Right atrium auricular region (tissue), 2 donors: ENCODE measurements at regions not wholly inside any gene's neighbourhood (a gene's known extent, or its start where the extent isn't known, plus 50 kb on each side); places are given as distances from the start of the nearest gene placed in this dataset.
"Not testable (repeated sequence)": the region's sequence is repeated elsewhere in the genome, so short reads cannot be mapped to it uniquely, and the experiment has no call there.

Experiments used
- DNase-seq: peaks from one replicate; pipeline ENCODE4 v3.0.0-alpha.2; 2019; ENCODE audit warnings: low spot score
- H3K27ac ChIP-seq, 2 donors: fragments of 200-600 bp; sonication (generic); 1 replicate in 1 of 2; 2 replicates in 1 of 2; pipeline ENCODE4 v1.5.1; 2016 to 2019
- H3K27me3 ChIP-seq, 2 donors: fragments of 200-600 bp; sonication (generic); one replicate each; pipeline versions ENCODE4 v1.5.1 to v1.6.0; 2017 to 2019
- H3K36me3 ChIP-seq: fragments of 200-600 bp; sonication (generic); one replicate; pipeline ENCODE4 v1.5.1; 2016
- H3K4me1 ChIP-seq, 2 donors: fragments of 200-600 bp; sonication (generic); one replicate each; pipeline versions ENCODE4 v1.5.1 to v1.6.0; 2017 to 2019
- H3K4me3 ChIP-seq, 2 donors: fragments of 200-600 bp; sonication (generic); 1 replicate in 1 of 2; 2 replicates in 1 of 2; pipeline ENCODE4 v1.5.1; 2017 to 2019; ENCODE audit warnings: mild to moderate bottlenecking in 1 of 2, moderate library complexity in 1 of 2
- H3K9me3 ChIP-seq, 2 donors: fragments of 200-600 bp; sonication (generic); one replicate each; pipeline ENCODE4 v1.5.1; 2019
- CTCF ChIP-seq, 2 donors: fragments of 200-600 bp; sonication (generic); IDR thresholded peaks; one replicate each; pipeline ENCODE4 v1.5.1; 2019; ENCODE audit warnings: antibody characterized with exemption in 2 of 2

- Histone ChIP-seq H3K4me1 (no peaks in the 10 kb centered on the region), H3K27ac (no peak overlapping the region), H3K4me3 (no peak overlapping the region), H3K27me3 (no peaks in the 10 kb centered on the region), H3K9me3 (no peaks in the 10 kb centered on the region), H3K36me3 (no peaks in the 10 kb centered on the region)
- no peak for TF ChIP-seq CTCF (IDR thresholded peaks at IDR 0.05)
- DNase-seq: no peak
Measured at GRCh38 chr4:57945298-57945697, 835.1 kb upstream of the IGFBP7 start.

- DNase-seq: no peak
- Histone ChIP-seq H3K9me3 (no peaks in the 10 kb centered on the region), H3K27me3 (no peaks in the 10 kb centered on the region), H3K4me3 (no peak overlapping the region), H3K36me3 (no peaks in the 10 kb centered on the region), H3K4me1 (no peaks in the 10 kb centered on the region), H3K27ac (no peak overlapping the region)
- no peak for TF ChIP-seq CTCF (IDR thresholded peaks at IDR 0.05)
Measured at GRCh38 chr4:57943682-57944081, 833.5 kb upstream of the IGFBP7 start.

GRCh38 chr4:57937326-57937725 lies 827.1 kb upstream of the IGFBP7 start:
- H3K9me3 ChIP-seq, H3K36me3 ChIP-seq, H3K4me3 ChIP-seq, H3K4me1 ChIP-seq, H3K27ac ChIP-seq, DNase-seq, H3K27me3 ChIP-seq: not testable (repeated sequence)

GRCh38 chr4:57926311-57926710 lies 816.1 kb upstream of the IGFBP7 start:
- H3K9me3 ChIP-seq: peaks cover 0 to 4% of the 10 kb centered on the region in 2 donors
- no peaks in the 10 kb centered on the region for H3K36me3 ChIP-seq
- H3K4me3 ChIP-seq: no peak overlapping the region
- H3K4me1 ChIP-seq: no peaks in the 10 kb centered on the region
- DNase-seq: no peak
- TF ChIP-seq CTCF (IDR thresholded peaks at IDR 0.05): no peak
- H3K27me3 ChIP-seq: no peaks in the 10 kb centered on the region
- H3K27ac ChIP-seq: no peak overlapping the region

GRCh38 chr4:57924951-57925350 lies 814.8 kb upstream of the IGFBP7 start:
- no peak for DNase-seq
- no peaks in the 10 kb centered on the region for H3K27me3 ChIP-seq
- TF ChIP-seq CTCF (IDR thresholded peaks at IDR 0.05): no peak
- no peaks in the 10 kb centered on the region for H3K4me1 ChIP-seq
- no peaks in the 10 kb centered on the region for H3K36me3 ChIP-seq
- H3K4me3 ChIP-seq: no peak overlapping the region
- peaks cover 0 to 4% of the 10 kb centered on the region in 2 donors for H3K9me3 ChIP-seq
- H3K27ac ChIP-seq: no peak overlapping the region

- H3K27me3 ChIP-seq: no peaks in the 10 kb centered on the region
- no peaks in the 10 kb centered on the region for H3K4me1 ChIP-seq
- no peaks in the 10 kb centered on the region for H3K9me3 ChIP-seq
- no peak overlapping the region for H3K4me3 ChIP-seq
- no peak for TF ChIP-seq CTCF (IDR thresholded peaks at IDR 0.05)
- H3K27ac ChIP-seq: no peak overlapping the region
- no peaks in the 10 kb centered on the region for H3K36me3 ChIP-seq
- DNase-seq: no peak
Measured at GRCh38 chr4:57916479-57916878, 806.3 kb upstream of the IGFBP7 start.
